Stimulated activated CD8-positive, alpha-beta memory T cell treated with anti-CD3 and anti-CD28 coated beads, Interleukin-7, amount 100 ng/mL, for 4 hours (primary cell): ENCODE measurements at regions not wholly inside any gene's neighbourhood (a gene's known extent, or its start where the extent isn't known, plus 50 kb on each side); places are given as distances from the start of the nearest gene placed in this dataset.

Experiments
- DNase-seq, 2 donors: peaks; one replicate each; pipeline ENCODE4 v3.0.0-alpha.2; 2020; ENCODE audit warnings: low read depth in 2 of 2

DNA sequence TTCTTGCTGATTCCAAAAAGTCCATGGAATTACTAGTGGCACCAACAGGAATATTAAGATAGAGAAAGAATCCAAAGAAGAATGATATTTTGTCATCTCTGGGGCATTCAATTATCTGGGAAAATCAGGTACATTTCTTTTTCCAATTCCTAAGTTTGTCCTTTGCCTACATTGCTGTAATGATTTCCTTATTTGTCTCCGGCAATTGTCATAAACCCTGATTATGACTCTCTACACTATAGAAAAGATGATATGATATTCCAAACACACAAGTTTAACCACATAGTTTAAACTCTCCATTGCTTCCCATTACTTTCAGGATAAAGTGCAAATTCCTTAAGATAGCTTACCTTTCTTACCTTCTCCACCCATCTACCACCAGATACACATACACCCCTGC, 647.0 kb downstream of the PLPP3 start:
- DNase-seq = no peak

DNA sequence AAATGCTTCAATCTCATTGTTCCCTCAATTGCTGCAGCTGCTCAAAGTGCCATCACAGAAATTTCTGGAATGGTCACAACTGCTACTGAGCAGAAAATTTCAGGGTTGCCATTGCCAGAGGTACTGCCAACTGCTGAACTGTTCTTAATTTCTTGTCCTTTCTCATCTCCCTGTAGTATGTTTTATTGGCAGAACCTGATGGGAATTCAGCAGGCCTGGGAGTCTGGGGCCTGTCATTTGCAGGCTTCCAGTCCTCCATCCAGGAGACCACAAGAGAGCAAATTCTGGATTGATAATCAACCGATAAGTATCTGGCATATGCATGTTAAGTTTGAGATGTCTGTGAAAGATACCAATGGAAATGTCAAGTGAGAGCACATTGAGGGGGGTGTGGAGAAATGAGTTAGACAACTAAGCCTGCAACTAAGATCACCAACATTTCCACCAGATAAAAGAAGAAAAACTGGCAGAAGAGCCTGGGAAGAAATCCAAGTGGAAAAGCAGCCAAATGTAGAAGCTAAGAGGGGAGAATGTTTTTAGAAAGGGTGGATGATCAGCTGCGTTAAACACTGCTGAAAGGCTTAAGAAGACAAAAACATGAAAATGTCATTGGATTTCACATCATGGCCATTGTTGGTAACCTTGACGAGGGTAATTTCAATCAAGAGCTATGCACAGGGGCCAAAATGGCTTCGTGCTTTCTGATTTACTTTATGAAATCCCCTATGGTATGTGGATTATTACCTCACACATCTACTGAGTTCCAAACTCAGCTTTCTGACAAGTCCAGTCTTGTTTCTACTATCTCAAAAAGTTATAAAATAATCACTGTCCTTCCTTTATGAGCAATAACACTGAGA, 648.1 kb downstream of the PLPP3 start:
- DNase-seq = no peak

DNA sequence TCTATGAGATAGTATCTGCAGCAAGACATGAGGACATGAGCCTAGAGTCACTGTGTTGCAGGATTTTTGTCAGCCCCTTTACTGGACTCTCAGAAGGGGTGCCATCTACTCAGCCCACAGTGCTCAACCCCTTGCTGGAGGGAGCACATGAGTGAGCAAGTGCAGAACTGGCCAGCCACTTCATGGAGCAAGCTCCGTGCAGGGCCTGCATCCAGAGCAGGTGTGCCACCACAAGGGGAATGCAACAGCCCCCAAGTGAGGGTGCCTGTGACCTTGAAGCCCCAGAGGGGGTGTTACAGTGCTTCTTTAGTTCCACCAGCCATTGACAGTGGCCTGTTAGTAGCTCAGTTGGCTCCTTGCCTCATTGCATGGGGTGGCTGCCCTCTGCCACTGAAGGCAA, 649.7 kb downstream of the PLPP3 start:
- no peak for DNase-seq

DNA sequence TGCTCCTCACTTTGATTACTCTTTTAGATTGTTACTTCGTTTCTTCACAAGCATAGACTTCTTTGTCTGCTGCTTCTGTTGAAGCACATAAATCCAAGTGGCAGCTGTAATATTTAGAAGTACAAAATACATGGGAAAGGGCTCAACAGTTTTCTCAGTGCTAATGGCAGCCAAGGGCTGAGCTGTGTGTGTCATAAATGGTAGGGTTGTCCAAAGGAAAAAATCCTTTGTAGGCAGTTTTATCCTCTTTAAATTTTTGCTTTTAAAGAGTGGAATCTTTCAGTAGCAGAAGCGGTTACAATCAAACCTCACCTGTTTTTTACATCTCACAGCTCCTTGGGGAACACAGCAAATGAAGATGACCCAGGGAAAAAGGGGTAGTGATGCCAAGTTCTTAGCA, 650.8 kb downstream of the PLPP3 start:
- no peak for DNase-seq

DNA sequence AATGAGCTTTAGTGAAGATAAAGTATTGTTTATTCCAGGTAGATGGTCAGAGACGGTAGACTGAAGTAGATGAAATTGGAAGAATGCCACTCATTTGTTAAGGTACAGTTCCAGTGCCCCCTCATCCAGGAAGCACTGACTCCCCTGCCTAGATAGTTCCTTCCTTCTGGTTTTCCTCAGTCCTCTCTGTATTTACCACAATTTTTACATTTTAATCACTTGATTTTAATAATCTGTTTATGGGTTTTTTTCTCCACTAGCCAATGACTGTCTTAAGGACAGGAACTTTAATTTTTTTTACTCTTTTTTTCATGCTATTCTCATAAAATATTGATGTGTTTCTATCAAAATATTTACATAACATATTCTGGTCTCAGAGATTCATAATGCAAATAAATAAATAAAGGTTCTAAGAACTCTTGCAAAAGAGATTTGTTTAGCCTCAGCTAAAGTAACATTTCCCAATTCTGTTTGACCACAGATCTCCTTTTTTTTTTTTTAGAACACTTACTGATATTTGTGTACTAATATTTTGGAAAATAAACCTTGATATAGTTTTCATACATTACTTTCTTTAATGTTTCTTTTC, 651.6 kb downstream of the PLPP3 start:
- no peak for DNase-seq

DNA sequence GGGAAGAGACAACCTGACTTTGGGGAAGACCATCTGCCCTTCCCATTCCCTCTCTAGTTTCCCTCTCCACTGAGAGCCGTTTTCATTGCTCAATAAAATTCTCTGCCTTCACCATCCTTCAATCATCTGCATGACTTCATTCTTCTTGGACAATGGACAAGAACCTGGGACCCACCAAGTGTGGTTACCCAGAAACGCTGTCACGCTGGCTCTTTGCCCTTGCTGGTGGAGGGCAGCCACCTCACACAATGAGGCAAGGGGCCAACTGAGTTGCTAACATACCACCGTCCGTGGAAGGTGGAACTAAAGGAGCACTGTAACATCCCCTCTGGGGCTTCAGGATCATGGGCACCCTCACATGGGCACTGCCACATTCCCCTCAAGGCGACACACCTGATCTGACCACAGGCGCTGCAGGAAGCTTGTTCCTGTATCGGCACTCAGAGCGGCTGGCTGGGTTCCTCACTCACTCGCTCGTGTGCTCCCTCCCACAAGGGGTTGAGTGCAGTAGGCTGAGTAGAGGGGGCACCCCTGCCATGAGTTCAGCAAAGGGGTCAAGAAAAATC, 652.4 kb downstream of the PLPP3 start:
- DNase-seq = no peak

DNA sequence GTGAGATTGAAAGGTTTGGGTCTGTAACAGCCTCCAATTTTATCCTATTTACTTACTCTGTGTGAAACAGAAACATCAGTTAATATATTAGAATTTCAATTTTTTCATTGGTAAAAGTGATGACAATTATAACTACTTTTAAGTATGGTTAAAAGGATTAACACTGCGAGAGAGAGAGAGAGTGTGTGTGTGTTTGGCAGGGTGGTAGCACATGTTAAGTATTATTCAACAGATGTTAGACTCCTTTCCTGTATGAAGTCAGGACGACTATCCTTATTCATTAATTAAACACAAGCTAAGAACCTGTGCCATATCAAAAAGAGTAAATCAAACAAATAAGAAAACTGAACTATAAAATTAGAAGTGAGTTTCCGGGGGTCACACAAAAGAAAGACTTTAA, 662.5 kb downstream of the PLPP3 start:
- DNase-seq = no peak

DNA sequence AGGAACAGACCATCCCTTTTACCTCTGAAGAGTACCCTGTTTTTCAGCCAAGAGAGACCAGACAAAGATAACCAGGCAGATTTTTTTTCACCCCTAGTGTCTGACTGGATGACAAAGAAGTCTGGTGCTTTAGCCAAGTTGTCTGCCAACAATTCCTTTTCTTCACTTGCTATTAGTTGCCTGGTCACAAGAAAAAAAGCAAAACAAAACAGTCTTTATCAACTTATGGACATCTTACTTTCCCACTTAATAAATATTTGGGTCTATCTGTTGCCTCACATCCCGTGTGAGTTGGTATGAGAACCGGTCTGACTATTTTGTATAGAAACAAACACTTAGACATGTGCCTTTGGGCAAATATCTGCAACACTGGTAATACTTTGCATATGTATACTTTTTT, 662.9 kb downstream of the PLPP3 start:
- DNase-seq = no peak

DNA sequence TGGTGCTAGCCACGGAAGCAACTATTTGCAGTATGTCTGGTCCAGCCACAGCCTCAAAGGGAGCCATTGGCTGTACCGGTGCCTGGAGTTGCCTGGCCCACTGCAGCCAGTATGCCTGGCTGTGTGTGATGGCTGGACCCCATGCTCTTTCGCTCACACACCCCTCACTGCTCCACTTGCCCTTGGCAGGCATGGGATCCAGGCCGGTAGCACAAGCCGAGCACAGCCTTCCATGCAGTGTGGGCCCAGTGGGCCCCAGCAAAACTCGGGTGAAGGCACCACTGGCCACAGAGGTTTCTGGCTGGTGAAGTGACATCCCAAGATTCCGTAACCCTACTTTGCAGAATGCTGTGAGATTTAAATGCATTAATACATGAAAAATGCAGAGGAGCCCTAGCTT, 665.8 kb downstream of the PLPP3 start:
- DNase-seq = no peak

DNA sequence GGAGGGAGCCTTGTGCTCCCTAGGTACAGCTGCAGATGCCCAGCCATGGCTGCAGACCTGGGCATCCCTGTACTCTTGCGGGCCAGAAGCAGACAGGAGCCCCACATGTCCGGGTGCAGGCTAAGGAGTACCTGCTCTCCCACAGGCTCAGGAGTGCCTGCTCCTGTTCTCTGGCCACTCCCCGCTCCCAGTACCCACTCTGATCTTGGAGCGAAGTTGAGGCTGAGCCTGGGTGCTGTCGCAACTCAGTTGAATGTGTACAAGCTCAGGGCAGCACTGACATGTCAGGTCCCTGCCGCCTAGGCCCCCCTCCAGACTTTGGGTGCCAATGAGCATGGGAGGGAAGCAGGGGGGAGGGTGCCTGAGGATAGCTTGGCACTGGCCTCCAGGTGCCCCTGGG, 666.9 kb downstream of the PLPP3 start:
- DNase-seq = no peak

DNA sequence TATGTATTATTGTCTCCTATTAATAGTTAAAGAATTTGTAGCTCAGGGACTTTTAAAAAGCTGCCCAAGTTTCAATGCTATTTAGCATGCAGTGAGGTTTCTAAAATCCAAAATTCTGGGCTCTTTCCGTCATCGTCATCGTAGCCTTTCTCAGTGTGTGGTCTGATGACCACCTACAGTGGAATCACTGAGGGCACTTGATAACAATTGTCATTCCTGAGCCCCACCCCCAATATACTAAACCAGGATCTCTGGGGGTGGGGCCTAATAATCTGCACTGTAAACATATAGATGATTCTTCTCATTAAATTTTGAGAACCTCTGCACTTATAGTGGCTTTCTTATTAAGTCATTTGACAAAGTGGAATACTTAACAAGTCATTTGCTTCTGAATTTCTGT, 674.8 kb downstream of the PLPP3 start:
- no peak for DNase-seq

DNA sequence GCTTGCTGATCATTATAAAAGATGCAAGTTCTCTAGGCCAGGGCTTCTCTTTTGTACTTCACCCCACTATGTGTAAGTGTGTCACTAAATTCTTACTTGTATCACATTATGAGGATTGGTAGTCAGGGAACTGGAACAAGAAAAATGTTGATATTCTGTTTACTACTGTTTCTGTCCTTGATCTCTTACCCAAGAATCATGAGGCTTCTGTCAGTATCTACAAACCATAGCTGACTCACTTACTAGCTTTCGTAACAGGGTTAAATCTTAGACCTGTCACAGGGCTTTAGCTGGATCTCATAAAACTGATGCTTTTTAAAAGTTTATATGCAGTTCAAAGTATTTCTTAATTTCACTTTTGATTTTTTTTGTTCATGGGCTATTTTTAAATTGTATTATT, 681.2 kb downstream of the PLPP3 start:
- DNase-seq = no peak

DNA sequence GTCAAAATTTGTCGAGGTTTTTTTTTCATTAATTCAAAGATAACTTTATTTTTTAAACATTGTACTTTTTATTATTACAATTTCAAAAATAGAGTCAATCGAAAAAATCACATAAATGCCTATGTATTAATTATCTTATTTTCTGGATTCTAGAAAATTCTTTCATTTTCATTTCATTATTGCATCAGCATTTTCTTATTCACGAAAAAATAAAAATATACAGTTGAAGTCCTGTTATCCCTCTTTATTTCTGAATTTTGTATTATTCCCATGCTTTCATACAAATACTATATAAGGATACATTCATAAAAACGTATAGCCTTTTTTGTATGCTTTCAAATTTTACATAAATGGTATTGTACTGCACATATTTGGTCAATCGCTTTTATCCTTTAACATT, 681.0 kb upstream of the USP24 start:
- no peak for DNase-seq

DNA sequence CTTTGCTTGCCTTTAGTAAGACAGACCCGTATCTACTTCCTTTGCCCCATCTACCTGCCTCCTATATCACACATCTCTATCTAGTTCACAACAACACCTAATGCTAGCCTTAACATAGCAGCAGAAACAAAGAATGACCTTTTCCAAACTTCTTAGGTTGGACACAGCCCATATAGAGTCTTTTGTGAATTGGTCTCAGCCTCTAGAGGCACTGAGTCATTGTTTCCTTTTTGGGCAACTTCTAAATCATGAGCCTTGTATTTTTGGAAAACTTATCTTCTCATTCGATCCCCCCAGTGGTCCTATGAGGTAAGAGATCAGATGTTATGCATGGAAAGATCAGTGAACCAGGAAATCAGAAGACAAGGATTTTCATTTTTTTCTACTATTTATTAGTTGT, 679.4 kb upstream of the USP24 start:
- no peak for DNase-seq

DNA sequence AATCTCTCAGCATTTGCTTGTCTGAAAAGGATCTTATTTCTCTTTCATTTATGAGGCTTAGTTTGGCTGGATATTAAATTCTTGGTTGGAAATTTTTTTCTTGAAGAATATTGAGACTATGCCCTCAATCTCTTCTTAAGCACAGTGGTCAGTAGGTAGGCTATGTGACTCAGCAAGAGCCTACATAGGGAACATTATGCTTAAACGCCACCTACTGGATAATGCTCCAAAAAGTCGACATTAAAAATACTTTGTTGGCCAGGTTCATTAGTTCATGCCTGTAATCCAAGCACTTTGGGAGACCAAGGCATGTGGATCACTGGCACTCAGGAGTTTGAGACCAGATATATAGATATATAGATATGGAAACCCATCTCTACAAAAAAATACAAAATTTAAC, 678.0 kb upstream of the USP24 start:
- no peak for DNase-seq

DNA sequence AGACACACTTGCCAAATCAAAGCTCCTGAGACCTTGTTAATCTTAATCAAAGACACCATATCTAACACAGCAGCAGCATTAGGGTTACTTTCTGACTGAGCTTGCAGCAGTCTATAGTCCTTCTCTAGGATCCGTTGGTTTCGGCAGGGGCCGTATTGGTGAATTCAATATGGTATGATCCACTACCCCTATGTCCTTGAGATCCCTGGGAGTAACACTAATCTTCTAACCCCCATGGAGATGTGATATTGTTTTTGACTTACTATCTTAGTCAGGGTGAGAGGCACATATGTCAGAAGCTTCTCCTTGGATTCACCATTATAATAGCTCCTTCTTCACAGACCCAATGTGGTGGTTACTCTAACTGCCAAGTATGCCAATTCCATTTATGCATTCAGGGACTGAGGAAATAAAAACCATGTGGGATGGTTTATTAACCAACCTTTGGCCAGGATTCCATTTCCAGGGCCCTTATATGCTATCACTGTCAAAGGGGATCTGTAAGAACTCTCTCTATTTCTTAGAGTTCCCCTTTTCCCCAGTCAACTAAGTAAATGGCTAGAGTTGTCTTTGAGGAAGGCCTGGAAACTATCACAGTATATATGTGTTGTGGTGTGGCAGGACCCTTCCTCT, 673.6 kb upstream of the USP24 start:
- no peak for DNase-seq

DNA sequence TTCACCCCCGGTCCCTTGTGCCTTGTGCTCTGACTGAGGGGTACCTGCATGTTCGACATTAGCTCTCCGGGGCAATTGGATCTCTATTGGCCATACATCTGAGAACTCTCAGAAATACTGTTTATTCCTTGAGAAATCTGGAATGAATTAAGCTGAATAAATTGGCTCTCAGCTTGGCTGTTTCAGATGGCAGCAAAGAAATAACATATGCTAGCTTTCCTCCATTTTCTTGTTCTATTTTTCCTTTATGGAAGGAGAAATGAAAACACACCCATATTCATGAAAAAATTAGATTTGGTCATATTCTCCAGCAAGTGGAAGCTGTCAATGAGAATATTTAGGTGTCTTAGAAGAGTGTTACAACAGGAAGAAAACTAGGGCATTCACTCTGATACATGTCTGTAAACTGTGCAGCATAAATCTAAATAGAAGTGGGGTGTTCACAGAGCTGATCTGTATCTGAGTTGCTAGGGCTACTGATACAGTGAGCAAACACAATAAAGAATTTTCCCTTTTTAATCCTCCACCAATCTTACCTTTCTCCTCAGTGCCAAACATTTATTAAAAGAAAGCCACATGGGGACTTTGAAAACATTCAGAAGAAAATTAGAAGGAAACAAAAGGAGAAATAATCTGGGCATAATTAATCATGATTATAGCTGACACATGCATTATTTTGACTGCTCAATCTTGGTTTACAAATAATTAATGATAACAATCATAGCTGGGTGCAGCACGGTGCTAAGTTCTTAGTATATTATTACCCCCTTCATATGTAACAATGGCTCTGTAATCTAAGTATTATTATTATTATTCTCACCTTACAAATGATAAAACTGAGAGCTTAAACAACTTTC, 671.9 kb upstream of the USP24 start:
- DNase-seq = no peak

DNA sequence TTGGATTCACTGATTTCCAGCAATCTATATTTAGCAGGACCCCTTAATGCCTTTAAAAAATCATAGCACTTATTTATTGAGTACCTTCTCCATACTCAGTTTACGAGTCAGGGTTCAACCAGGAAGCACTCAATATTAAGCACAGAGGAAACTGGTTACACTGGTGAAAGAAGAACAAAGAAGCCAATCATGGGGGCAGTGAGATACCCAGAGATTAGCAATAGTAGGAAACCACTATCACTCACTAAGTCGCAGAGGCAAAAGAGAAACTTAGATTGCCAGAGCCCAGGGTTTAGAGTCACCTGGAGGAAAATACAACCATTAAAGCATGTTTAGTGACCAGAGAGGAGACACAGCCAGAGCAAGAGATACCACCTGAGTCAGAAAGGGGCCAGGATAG, 670.5 kb upstream of the USP24 start:
- no peak for DNase-seq

DNA sequence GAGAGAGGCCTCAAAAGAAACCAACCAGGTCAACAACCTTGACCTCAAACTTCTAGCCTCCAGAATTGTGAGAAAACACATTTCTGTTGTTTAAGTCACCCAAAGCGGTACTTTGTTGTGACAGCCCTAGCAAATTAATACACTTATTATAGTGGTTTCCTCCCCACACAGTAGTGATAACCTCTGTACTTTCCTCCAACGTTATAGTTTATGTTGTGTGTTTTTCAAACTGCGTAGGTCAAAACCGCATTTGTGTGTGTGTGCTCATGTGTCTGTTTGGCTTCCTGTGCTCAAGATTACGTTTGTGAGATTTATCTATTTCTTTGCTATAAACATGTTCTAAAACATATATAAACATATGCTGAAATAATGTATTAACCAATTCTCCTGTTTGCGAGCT, 667.8 kb upstream of the USP24 start:
- no peak for DNase-seq

DNA sequence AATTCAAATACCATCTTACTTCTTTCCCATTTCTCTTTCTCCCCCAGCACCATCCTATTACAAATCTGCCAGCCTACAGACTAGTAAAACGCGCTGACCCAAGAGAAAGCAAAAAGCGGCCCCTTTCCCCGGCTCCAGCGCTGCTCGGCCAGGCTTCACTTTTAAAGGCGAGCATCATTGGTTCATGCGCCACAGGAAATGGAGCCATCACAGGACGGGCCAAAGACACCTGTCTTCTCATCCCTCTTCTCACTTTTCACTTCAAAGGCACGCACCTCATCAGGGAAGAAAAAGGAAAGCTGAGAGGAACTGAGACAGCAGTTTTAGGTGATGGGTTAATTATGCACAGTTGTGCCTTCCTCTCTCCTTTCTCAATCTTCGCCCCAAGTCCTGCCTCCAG, 664.2 kb upstream of the USP24 start:
- DNase-seq = no peak

DNA sequence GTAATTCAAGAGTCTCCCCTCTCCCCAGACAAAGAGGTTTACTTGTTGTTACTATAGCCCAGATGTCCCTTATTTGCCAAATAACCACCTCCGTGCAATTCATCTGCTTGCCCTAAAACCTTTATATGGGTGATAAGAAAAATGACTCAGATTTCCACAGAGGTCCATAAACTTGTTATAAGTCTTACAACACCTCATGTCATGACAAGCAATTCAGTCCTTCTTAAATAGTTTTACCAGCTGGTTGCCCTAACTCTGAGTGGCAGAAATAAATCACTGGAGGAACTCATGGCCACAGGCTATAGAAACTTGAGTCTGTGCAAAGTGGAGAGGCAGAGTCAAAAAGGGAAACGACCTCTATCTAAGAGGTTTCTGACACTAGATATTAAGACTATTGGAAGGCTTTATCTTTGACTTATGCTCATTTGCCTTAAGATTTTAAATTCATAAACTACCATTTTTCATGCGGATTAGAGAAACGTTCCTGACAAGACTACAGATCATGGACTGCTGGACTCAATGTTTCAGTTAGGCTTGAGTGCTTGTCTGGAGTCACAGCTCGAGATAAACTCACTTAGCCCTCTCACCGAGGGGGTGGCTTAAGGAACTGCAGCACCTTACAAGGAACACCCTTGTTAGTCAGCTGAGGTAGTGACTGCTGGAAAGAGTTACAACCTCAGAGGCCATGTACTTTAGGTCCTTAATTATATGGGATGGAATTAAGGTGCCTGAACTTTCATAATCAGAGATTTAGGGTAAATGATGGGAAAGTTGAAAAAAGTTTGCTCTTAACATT, 662.5 kb upstream of the USP24 start:
- DNase-seq = no peak
